Liver (tissue), 8 donors: ENCODE measurements at regions not wholly inside any gene's neighbourhood (a gene's known extent, or its start where the extent isn't known, plus 50 kb on each side); places are given as distances from the start of the nearest gene placed in this dataset.
A peak's percentile ranks its signal among the peaks of the same experiment; 100 is the strongest.

ENCODE experiments used
- DNase-seq: peaks from one replicate; pipeline ENCODE4 v3.0.0-alpha.2; 2017; ENCODE audit warnings: low spot score
- H3K27ac ChIP-seq, 2 donors: one replicate each; pipeline ENCODE4 v1.7.0; 2013; ENCODE audit warnings: inconsistent platforms in 2 of 2, low read length in 2 of 2, control low read depth in 1 of 2, low read depth in 1 of 2, mild to moderate bottlenecking in 1 of 2
- H3K27me3 ChIP-seq, 4 donors: one replicate each; pipeline versions ENCODE4 v1.6.1 to v1.7.0; 2013; ENCODE audit warnings: low read length in 3 of 4, inconsistent platforms in 1 of 4, mild to moderate bottlenecking in 1 of 4, moderate library complexity in 1 of 4; ENCODE audit not compliant: control insufficient read depth in 4 of 4, insufficient read depth in 4 of 4
- H3K36me3 ChIP-seq, 4 donors: one replicate each; pipeline versions ENCODE4 v1.6.1 to v1.7.0; 2013; ENCODE audit warnings: low read length in 3 of 4, mild to moderate bottlenecking in 3 of 4, low read depth in 1 of 4, moderate library complexity in 1 of 4; ENCODE audit not compliant: control insufficient read depth in 4 of 4, insufficient read depth in 3 of 4
- H3K4me1 ChIP-seq, 4 donors: one replicate each; pipeline versions ENCODE4 v1.6.1 to v1.7.0; 2013; ENCODE audit warnings: low read length in 3 of 4, mild to moderate bottlenecking in 3 of 4, moderate library complexity in 1 of 4; ENCODE audit not compliant: control insufficient read depth in 4 of 4, insufficient read depth in 4 of 4
- H3K4me3 ChIP-seq, 3 donors: one replicate each; pipeline versions ENCODE4 v1.6.1 to v1.7.0; 2013; ENCODE audit warnings: low read length in 3 of 3, control low read depth in 1 of 3, low read depth in 1 of 3, mild to moderate bottlenecking in 1 of 3
- H3K9ac ChIP-seq, 2 donors: one replicate each; pipeline ENCODE4 v1.7.0; 2013; ENCODE audit warnings: low read length in 2 of 2, mild to moderate bottlenecking in 2 of 2, moderate library complexity in 2 of 2, control low read depth in 1 of 2, low read depth in 1 of 2
- H3K9me3 ChIP-seq, 4 donors: one replicate each; pipeline versions ENCODE4 v1.6.1 to v1.7.0; 2013; ENCODE audit warnings: low read length in 3 of 4; ENCODE audit not compliant: control insufficient read depth in 4 of 4
- ATF3 ChIP-seq: IDR thresholded peaks from 2 replicates; pipeline ENCODE4 v1.6.1; 2016; ENCODE audit warnings: antibody characterized with exemption
- CTCF ChIP-seq: fragments of 150-350 bp; IDR thresholded peaks from 2 replicates; pipeline ENCODE4 v1.5.1; 2017; ENCODE audit warnings: improper control_type of control experiment, low read depth, low read length; ENCODE audit not compliant: missing input control
- EGR1 ChIP-seq, 2 donors: IDR thresholded peaks; 2 replicates each; pipeline ENCODE4 v1.6.1; 2016 to 2018; ENCODE audit warnings: antibody characterized with exemption in 2 of 2, low read depth in 2 of 2
- FOXA1 ChIP-seq: IDR thresholded peaks from 2 replicates; pipeline ENCODE4 v1.6.1; 2016; ENCODE audit warnings: antibody characterized with exemption
- FOXA2 ChIP-seq: IDR thresholded peaks from 2 replicates; pipeline ENCODE4 v1.6.1; 2016; ENCODE audit warnings: antibody characterized with exemption
- GABPA ChIP-seq, 2 donors: IDR thresholded peaks in 1 of 2; conservative IDR thresholded peaks in 1 of 2; 2 replicates each; pipeline ENCODE4 v1.6.1; 2016; ENCODE audit warnings: antibody characterized with exemption in 2 of 2, mild to moderate bottlenecking in 1 of 2, moderate library complexity in 1 of 2
- HNF4A ChIP-seq, 2 donors: conservative IDR thresholded peaks; 2 replicates each; pipeline ENCODE4 v1.6.1; 2016; ENCODE audit warnings: antibody characterized with exemption in 2 of 2, mild to moderate bottlenecking in 2 of 2
- JUND ChIP-seq, 2 donors: IDR thresholded peaks; 2 replicates each; pipeline ENCODE4 v1.6.1; 2016; ENCODE audit warnings: antibody characterized with exemption in 2 of 2
- MAX ChIP-seq: IDR thresholded peaks from 2 replicates; pipeline ENCODE4 v1.6.1; 2016; ENCODE audit warnings: antibody characterized with exemption
- NR2F2 ChIP-seq: IDR thresholded peaks from 2 replicates; pipeline ENCODE4 v1.6.1; 2016; ENCODE audit warnings: antibody characterized with exemption
- RAD21 ChIP-seq, 2 donors: IDR thresholded peaks; 2 replicates each; pipeline ENCODE4 v1.6.1; 2016; ENCODE audit warnings: antibody characterized with exemption in 2 of 2, mild to moderate bottlenecking in 2 of 2
- RXRA ChIP-seq, 2 donors: IDR thresholded peaks; 2 replicates each; pipeline ENCODE4 v1.6.1; 2017 to 2018; ENCODE audit warnings: antibody characterized with exemption in 2 of 2, mild to moderate bottlenecking in 1 of 2
- SP1 ChIP-seq: IDR thresholded peaks from 2 replicates; pipeline ENCODE4 v1.6.1; 2018; ENCODE audit warnings: antibody characterized with exemption, mild to moderate bottlenecking
- TAF1 ChIP-seq: conservative IDR thresholded peaks from 2 replicates; pipeline ENCODE4 v1.6.1; 2016; ENCODE audit warnings: antibody characterized with exemption, mild to moderate bottlenecking
- ZBTB33 ChIP-seq: IDR thresholded peaks from 2 replicates; pipeline ENCODE4 v1.6.1; 2016; ENCODE audit warnings: antibody characterized with exemption
- WGBS: extraction: QIAGEN DNeasy Blood & Tissue Kit; methylation state at CpG from one replicate; pipeline ENCODE4 v1.1.7; 2013; 5-methylcytosine and 5-hydroxymethylcytosine counted together
- donor health status: healthy.
- donor health status: healthy.
- donor health status: healthy.
- donor health status: healthy.
- donor health status: healthy.

GRCh38 chr6:40959781-40960327, 79.2 kb downstream of the UNC5CL start:
- no peak for DNase-seq
- 91% methylated on average over 2 of the region's 2 CpGs for WGBS
- no peak for TF ChIP-seq ATF3
- no peak for TF ChIP-seq NR2F2
- TF ChIP-seq HNF4A (conservative IDR thresholded peaks at IDR 0.05): no peak
- TF ChIP-seq FOXA1: no peak
- no peak for TF ChIP-seq TAF1
- no peak for TF ChIP-seq SP1
- no peaks in the 10 kb centered on the region for H3K27me3 ChIP-seq
- no peak overlapping the region for H3K9ac ChIP-seq
- H3K9me3 ChIP-seq: no peaks in the 10 kb centered on the region
- no peak overlapping the region for H3K27ac ChIP-seq
- H3K36me3 ChIP-seq: no peaks in the 10 kb centered on the region
- peaks cover 0 to 5% (median 0%) of the 10 kb centered on the region in 4 donors for H3K4me1 ChIP-seq
- no peak overlapping the region for H3K4me3 ChIP-seq

- no peak overlapping the region for H3K4me3 ChIP-seq
- 93% methylated on average over 1 of the region's 1 CpG for WGBS
- peaks cover 0 to 5% (median 0%) of the 10 kb centered on the region in 4 donors for H3K4me1 ChIP-seq
- H3K36me3 ChIP-seq: no peaks in the 10 kb centered on the region
- H3K27ac ChIP-seq: no peak overlapping the region
- no peaks in the 10 kb centered on the region for H3K9me3 ChIP-seq
- no peaks in the 10 kb centered on the region for H3K27me3 ChIP-seq
- no peak overlapping the region for H3K9ac ChIP-seq
- DNase-seq: no peak
- TF ChIP-seq ATF3 (no peak), JUND (IDR thresholded peaks at IDR 0.05) (no peak), SP1 (no peak), EGR1 (IDR thresholded peaks at IDR 0.05; ENCODE audit: low read depth in 2 of 2) (no peak), ZBTB33 (no peak), FOXA1 (no peak), TAF1 (no peak), FOXA2 (no peak), GABPA (IDR thresholded peaks at IDR 0.05 in 1 of 2, conservative IDR thresholded peaks at IDR 0.05 in 1 of 2) (no peak), MAX (no peak), RAD21 (IDR thresholded peaks at IDR 0.05) (no peak)
These were observed 80.3 kb downstream of the UNC5CL start for GRCh38 chr6:40958738-40959137.

GRCh38 chr6:40957616-40958492, 81.2 kb downstream of the UNC5CL start:
- Histone ChIP-seq H3K4me1 (peaks cover 0 to 5% (median 0%) of the 10 kb centered on the region in 4 donors), H3K27ac (no peak overlapping the region), H3K36me3 (no peaks in the 10 kb centered on the region), H3K9me3 (no peaks in the 10 kb centered on the region), H3K27me3 (no peaks in the 10 kb centered on the region), H3K9ac (no peak overlapping the region), H3K4me3 (no peak overlapping the region)
- DNase-seq: no peak
- TF ChIP-seq CTCF (no peak), RXRA (IDR thresholded peaks at IDR 0.05) (no peak), EGR1 (IDR thresholded peaks at IDR 0.05; ENCODE audit: low read depth in 2 of 2) (peak in 1 of 2 donors; percentile 35)
- 54% methylated on average over 4 of the region's 4 CpGs for WGBS
